ENCODE measurements at regions not wholly inside any gene's neighbourhood (a gene's known extent, or its start where the extent isn't known, plus 50 kb on each side); places are given as distances from the start of the nearest gene placed in this dataset.

DNA sequence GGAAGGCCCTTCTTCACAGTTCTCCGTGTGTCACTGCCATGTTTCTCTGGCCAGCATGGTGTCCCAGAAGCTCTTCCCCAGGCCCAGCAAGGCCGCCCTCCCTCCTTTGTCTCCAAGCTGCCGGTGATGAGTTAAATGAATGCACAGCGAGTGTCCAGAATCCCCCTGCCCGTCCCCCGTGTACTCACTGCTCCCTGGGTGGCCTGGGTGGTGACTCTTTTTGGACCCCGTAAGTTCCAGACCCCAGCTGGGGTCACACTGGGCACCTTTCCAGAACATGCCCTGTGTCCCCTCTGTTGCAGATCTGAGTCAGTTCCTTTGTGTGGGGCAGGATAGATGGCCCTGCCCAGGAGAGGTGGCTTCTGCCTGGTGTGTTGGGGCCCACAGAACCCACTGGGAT is 95.0 kb downstream of the MRPL36 start:
- DNase-seq = no peak

DNA sequence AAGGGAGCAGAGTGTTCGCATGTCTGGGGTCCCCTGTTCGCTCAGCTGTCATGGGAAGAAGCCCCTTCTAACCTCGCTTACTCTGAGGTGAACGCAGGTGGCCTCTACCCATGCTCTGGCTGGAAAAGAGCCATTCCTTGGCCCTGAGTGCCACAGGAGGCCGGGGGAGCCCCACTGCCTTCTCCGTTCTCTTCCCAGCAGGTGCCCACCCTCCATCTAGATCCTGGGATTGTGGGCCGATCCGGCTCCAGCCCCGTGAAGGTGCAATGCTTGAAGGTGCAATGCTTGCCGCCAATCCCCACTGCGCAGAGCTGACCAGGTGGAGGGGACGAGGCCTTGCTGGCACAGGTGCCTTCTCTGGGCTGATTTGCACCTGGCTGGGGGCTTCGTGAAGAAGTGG is 95.4 kb downstream of the MRPL36 start:
- no peak for DNase-seq

DNA sequence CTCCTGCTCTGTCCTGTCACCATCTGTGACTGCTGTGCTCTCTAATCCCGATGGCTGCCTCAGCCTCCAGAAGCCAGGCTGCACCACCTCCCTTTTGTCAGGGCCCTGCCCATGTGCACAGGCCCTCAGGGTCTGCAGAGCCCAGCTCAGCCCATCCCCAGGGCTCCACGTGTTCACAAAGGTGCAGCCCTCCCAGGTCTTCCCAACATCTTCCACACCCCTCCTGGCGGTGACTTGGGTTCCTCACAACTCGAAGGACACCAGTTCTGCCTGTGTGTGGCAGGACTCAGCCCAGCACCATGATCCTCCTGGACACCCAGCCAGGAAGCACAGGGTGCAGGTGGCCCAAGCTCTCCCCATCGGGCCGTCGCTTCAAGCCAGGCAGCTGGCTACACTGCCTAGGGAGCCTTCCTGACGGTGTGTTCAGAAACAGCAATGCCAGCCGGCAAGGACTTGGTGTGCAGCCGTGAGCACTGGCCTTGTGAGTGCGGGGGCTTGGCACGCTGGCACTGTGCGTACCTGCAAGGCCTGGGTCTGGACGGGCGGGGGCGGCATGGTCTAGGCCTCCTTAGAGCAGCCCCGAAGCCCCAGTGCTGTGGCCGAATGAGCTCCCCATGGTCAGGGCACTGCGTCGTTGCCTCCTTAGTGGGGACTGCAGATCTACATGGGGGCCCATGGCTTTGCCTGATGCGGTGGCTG is 96.1 kb downstream of the MRPL36 start:
- no peak for DNase-seq

DNA sequence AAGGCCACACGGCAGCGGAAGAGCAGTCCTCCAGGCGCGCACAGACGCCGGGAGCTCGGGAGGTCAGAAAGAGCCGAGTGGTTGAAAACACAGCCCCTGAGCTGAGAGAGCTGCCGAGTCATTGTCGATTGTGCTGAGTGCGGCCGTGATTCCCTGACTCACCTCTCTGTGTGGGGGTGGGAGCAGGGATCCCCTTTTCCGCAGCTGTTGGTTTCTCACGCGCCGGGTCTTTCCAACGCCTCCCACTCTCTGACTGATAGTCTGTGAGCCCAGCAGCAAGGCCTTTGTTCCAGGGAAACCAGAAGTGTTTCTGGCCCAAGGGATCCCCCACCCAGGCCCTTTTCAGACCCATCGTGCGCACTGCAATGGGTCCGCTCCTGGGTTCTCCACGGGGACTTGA is 97.3 kb downstream of the MRPL36 start:
- no peak for DNase-seq

DNA sequence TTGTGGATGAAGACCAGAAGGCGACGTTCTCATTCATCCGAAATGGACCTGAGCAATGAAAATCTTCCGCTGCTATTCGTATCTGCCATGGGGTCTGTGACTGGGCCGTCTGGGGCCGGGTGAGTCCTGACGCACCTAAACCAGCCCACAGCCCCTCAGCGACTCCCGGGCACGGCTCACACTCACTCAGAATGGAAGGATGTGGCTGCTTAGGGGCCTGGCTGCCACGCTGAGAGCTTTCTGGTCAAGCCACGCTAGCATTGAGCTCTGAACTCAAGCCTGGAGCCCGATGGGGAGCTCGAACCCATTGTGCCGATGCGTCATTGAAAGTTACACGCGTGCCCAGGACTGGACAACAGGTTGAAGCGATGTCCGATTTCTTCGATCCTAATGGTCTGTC is 97.8 kb downstream of the MRPL36 start:
- no peak for DNase-seq

DNA sequence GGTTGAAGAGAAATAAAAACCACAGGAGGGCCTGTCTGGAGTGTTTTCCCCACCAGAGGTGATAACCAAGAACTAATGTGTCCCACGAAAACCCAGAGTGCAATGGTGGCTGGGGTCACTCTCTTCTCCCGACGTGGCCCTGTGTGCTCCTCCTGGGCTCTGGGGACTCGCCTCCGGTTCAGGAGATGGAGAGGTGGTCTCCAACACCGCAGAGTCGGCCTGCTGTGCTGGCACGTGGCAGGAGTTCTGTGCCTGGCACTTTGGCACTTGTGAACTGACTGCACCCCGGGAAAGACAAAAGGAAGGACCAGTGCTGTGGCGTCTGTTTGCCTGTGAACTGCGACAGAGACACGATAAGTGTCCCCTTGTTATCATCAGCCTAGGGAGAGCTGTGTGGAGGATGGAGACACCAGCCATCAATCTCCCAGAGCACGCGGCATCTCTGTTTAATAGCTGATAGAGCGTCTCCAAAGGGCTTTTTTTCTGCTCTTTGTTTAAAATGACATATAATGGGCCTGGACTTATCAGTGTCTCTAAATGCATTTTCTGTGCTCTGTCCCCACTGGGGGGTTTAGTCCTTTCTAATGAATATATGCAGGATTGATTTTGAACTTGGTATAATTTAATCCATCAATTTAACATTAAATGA is 98.3 kb downstream of the MRPL36 start:
- DNase-seq = no peak

DNA sequence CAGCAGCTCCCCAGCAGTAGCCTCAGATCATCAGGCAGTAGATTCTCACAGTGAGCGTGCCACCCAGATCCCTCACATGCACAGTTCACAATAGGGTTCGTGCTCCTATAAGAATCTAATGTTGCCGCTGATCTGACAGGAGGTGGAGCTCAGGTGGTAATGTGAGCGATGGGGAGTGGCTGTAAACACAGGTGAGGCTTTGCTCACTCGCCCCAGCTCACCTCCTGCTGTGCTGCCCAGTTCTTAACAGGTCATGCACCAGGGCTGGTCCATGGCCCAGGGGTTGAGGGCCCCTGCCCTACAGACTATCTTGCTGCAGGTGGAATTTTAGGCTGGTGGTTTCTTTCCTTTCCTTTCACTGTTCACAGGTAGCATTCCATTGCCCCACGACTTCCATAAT is 100.2 kb downstream of the MRPL36 start:
- DNase-seq = no peak

DNA sequence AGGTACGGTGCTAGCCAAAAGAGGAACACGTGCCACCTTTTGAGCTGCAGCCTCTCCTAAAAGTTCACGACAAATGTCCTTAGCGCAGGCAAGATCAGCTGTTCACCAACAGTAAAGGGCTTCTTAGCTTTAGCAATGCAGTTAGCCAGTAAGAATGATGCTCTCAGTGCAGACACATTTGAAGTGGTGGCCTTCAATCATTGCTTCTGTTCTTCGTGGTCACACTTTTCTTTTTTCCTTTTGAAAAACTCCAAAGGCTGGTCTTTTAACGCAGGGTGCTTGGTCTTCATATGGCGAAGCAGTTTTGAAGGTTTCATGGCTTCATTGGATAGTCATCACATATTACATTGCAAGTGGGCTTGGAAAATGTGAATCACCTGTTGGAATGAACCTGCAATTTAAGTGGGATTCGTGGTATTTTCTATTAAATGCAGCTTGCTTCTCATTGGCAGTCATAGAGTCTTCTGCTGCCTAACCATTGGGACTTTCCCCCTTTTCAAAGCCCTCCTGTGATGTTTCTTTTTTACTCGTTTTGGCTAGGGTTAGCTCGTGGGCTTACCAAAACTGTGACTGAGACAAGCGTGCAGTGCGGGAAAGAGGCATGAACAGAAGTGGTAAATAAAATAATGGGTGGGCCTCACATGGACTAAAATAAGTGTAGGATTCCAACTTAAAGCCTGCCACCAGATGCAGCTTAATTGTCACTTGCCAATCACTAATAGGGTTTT is 100.9 kb downstream of the MRPL36 start:
- no peak for DNase-seq

DNA sequence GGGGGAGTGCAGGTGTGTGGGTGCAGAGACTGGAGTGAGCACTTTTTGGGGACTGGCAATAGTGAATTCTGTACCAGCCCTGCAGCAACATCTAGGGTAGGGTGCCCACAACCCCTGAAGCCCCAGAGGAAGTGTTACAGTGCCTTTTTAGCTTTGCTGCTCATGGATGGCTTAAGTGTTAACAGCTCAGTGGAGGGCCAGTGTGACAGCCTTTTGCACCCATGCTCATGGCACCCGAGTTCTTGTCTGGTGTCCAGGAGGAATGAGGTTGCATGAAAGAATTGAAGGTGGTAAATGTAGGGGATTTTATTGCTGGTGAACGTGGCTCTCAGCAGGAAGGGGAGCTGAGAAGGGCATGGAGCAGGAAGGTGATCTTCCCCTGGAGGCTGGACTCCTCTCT is 107.3 kb downstream of the MRPL36 start:
- DNase-seq = no peak

DNA sequence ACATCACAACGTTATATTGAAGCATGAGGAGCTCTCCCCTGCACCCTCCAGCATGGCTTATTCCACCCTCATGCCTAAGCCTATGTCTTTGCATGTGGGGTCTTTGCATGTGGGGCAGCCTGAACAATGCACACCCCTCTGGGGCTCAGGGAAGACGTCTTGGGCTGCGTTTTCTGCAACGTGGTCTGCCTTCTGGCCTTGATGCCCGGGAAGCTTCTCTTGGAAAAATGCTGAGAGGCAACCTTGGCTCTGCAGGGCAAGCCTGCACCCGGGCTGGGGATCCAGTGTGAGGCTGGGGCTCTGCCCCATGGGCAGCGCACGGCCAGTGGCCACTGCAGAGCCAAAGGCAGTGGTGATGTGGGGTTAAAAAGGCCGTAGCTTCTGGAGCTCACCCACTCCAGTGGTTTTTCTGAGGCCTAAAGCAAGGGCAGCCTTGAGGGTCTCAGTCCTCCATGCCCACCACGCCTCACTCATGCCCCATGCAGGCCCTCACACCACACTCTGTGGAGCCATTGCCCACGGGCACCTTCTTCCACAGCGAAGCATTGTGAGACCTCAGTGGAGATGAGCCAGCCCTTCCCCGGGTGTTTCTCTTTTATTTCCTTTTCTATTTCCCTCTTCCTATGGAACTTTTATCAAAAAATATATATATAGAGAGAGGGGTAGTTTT is 112.2 kb downstream of the MRPL36 start:
- DNase-seq = no peak

DNA sequence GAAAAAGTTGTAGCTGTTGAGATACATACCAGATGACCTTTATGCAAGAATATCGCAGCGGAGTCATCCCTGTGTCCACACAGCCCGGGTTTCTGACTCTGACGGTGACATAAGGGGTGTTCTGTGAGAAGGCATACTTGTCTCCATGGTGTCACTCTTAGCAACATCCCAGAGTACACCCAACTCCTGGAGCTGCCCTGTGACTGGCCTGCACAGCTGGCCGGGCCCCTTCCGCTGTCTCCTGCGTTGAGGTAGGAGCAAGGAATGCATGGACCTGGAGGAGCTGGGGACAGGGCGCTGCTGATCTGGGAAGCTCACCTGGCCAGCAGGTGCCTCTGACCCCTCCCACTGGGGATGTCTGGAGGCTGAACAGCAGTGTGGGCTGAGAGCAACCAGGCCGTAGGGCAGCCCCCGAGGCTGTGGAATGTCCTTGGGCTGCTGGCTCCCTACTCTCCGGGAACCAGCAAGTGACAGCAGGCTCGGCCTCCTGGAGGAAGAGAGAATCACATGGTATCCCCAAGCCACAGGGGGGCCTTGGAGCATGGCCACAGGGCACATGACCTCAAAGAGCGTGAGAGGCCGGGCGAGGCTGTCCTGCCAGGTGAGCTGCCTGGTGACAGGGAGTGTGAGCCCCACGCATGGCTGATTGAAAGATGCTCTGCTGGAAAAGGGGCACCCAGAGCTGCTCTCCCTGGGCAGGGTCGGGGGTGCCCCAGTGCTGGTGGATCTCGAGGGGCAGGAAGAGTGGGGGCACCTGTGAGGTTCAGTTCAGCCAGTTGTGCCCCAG is 113.4 kb downstream of the MRPL36 start:
- DNase-seq = no peak

DNA sequence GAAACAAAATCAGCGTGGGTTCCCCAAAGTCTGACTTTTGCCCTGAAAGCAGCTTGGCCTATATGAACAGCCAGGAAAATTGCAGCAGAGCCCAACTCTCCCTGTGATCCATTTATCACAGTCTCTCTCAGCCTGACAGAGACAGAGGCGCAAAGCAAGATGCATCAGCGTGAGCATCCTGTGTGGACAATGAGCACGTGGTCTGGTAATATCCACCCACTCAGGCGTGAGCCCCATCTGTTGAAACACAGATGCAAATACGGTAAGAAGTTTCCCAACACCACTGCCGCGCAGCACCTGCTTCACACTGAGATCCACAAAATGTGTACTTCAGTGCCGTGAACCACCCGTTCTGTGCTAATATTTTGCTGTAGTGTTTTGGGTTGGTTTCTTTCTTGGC is 114.6 kb downstream of the MRPL36 start:
- no peak for DNase-seq

DNA sequence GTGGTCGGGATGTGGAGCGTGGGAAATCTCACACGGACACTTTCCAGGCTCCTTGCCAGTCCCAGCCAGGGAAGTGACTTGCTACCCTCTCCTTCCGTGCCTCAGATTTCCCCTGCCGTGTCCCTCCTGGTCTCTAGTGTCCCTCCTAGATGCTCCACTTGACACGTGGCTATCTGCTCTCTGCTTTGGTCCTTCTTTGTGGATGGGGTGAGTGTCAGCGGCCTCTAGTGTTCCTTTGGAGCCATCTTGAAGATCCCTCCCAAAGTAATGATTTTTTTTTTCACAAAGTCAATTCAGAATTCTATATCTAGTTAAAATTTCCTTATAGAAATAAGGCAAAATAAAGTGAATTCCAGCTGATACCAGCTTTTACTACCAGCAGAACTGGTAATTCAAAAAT is 117.7 kb downstream of the MRPL36 start:
- DNase-seq = no peak

DNA sequence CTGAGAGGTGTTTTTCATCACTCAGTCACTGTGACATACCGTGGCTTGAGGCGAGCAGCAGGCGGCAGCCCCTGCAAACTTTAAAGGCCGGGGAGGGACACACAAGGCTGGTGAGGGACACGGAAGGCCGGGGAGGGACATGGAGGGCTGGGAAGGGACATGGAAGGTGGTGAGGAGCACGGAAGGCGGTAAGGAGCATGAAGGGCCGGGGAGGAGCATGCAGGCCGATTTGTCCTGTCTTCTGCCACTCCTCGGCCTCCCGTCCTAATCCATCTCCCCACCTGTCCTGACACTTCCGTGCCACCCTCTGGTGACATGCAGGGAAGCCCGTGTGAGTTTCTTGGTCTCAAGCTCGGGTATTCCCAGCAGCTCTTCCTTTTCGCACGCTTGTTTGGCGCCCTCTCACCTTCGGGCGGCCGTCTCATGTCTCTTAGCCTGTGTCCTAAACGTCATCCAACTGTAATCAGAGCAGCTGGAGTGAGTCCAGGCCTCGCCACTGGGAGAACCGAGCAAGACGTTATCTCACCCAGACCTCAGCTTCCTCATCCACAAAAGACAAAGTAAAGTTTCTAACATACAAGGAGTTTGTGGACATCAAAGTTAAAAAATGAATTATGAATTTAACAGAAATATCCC is 126.5 kb downstream of the MRPL36 start:
- DNase-seq = no peak

DNA sequence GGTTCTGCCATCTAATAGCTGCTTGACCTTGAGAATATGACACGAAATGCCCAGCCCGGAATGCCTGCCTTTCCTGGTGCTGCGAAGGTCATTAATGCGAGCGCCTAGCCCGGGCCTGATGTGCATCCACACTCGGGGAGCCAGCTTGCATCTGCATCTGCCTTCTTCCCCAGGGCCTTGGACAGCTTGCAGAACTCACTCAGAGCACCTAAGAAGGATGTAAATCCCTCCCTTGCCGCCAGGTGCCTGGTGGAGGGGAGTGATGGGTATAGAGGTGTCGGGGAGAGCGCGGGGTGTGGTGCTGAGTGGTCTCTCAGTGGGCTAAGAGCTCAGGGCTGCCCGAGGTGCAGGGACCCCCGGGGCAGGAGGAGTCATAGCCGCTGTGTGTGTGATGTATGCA is 127.2 kb downstream of the MRPL36 start:
- DNase-seq = no peak

DNA sequence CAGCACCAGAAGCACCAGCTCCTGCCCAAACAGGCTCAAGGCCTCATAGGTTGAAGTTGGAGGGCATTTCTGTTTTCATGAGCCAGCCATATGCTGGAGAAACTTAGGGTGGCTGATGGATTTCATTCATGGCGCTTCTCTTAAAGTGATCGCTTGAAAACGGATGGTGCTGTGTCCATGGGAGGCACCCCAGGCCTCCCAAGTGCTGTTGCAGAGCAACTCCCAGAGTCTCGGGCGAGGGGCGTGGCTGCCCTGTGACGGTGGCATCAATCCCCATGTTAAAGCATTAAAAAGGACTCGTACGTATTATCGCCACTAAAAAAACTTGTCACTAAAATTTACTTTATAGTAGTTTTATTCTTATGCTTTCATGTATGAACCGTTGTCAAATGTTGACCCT is 128.3 kb downstream of the MRPL36 start:
- DNase-seq = no peak

DNA sequence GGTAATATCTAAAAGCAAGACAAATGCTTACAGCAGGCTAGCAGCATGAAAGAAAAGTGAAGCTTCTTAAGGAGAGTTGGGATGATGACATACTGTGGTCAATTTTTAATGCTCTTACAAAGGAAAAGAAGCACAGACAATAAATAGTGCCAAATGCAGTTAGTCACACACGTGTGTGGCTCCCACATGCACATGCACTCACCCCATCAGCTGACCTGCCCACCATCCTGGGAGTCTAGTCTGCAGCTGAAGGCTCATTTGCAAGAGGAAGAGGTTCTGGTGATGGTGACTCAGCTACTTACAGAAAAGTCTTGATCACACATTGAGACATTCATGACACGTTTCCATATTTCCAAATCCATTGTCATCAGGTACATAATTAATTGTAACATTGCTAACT is 129.3 kb downstream of the MRPL36 start:
- no peak for DNase-seq

DNA sequence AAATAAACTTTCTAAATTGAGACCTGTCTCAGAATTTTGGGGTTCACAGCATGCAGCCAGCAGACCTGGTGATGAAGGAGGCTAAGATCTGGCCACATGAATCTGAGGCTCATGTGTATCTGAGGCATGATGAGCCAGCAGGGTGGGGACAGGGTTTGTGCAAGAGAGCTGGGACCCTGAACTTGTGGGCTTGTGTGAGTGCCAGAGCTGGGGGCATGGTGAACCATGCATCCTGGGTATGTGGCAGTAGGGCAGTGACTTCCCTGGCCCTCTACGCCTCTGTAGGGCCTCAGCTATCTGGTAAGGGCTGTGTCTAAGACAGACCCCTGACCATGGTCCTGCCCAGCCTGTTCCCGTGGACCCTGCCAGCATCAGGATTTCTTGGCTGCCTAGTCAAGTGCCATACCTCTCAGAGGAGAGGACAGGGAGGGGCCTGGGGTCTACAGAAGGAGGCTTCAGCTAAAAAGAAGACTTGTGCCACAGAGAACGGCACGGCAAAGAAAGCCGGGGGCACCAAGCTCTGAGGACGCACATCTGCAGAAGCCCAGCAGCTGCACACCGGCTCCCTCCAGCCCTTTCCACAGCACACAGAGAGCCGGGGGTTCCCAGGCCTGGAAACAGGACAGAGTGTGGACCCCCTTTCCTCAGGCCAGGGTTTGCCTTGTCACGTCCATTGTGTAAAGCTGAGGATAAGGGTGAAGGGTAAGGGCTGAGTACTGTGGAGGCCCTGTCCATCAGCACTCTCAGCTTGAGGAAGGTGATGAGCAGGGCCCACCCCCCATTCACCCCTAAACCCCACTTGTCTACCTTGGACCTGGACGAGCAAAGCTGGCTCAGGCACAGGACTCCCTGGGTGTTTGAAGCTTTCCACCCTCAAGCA is 130.1 kb downstream of the MRPL36 start:
- DNase-seq = no peak

DNA sequence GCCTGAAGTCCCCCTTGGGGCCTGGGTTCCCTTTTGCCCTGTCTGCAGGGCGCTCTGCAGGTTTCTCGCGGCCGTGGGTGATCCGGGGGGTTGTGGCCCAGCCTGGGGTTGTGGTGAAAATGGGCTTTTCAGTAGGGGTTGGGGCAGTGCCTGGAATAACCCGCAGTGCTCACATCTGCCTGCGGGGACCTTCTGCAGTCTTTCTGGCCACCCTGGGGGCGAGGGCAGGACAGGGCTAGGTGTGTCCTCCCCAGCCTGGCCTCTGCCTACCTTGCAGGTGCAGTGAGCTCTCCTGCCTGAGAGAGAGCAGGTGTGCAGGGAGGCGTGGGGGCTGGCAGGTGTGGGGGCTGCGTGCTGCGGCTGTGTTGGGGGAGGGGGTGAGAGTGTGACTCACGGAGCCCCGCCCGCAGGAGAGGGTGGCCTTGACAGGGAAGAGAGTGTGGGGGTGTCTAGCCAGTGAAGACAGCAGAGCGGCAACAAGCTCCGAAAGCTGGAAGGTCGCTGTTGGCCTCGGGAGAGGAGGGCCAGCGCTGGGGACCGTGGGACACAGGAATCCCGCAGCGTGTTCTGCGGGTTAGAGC is 131.4 kb downstream of the MRPL36 start:
- no peak for DNase-seq

DNA sequence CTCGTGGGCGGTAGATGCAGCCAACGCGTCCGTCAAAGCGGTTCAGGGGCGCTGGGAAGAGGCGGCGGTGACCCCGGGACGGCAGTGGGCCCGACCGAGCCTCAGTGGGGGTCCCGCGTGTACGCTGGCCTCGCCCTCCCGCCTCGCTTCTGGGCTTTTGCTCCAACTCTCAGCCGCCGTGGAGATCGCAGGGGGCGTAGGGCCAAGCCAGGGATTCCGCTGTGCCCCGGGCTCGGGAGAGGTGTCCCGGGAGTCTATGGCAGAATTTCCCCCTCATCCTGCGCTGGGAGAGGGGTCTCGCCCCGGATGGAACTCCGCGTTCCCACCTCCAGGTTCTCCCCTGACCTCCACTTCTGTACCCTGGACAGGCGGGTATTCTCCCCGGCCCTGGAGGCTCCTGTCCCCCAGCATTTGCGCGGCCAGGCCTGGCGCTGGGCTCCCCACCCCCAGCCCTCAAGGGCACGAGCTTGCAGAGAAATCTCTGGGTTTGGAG is 131.9 kb downstream of the MRPL36 start:
- no peak for DNase-seq

Data from NCI-H510A (cell line).